ENCODE measurements at regions not wholly inside any gene's neighbourhood (a gene's known extent, or its start where the extent isn't known, plus 50 kb on each side); places are given as distances from the start of the nearest gene placed in this dataset.

GRCh38 chr5:92907938-92908606 lies 672.9 kb downstream of the NR2F1-AS1 start:
- TF ChIP-seq FOXJ3 (CRISPR knock-in tag; IDR thresholded peaks at IDR 0.05; ENCODE audit: borderline replicate concordance) (no peak), E2F4 (CRISPR knock-in tag; IDR thresholded peaks at IDR 0.05; ENCODE audit: borderline replicate concordance, low read depth) (no peak), ESRRA (CRISPR knock-in tag; IDR thresholded peaks at IDR 0.05; ENCODE audit: borderline replicate concordance) (no peak), CREB1 (CRISPR knock-in tag; IDR thresholded peaks at IDR 0.05) (no peak)
- TF ChIP-seq, protein P1, sequence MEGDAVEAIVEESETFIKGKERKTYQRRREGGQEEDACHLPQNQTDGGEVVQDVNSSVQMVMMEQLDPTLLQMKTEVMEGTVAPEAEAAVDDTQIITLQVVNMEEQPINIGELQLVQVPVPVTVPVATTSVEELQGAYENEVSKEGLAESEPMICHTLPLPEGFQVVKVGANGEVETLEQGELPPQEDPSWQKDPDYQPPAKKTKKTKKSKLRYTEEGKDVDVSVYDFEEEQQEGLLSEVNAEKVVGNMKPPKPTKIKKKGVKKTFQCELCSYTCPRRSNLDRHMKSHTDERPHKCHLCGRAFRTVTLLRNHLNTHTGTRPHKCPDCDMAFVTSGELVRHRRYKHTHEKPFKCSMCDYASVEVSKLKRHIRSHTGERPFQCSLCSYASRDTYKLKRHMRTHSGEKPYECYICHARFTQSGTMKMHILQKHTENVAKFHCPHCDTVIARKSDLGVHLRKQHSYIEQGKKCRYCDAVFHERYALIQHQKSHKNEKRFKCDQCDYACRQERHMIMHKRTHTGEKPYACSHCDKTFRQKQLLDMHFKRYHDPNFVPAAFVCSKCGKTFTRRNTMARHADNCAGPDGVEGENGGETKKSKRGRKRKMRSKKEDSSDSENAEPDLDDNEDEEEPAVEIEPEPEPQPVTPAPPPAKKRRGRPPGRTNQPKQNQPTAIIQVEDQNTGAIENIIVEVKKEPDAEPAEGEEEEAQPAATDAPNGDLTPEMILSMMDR (IDR thresholded peaks at IDR 0.05): no peak
